Medulla oblongata (tissue), 1 donor: ENCODE measurements at regions not wholly inside any gene's neighbourhood (a gene's known extent, or its start where the extent isn't known, plus 50 kb on each side); places are given as distances from the start of the nearest gene placed in this dataset.
"Not testable (repeated sequence)": the region's sequence is repeated elsewhere in the genome, so short reads cannot be mapped to it uniquely, and the experiment has no call there.

Experiments used
- DNase-seq: peaks from one replicate; pipeline ENCODE4 v3.0.0-alpha.2; 2015; ENCODE audit errors: extremely low spot score

DNA sequence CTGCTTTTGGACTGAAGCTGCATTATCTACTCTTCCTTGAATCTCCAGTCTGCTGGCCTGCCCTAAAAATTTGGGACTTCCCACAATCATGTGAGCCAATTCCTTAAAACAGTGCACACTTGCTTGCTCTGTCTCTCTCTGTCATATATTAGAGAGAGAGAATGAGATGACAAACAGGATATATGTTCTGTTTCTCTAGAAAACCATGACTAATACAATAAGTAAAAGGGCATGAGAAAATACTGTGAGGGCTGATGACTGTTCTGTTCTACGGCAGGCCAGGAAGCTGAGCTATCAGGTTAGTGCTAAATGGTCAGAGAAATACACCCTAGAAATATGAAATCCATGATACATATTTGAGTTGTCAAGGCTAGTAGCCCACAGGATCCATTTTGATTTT is 1896.8 kb upstream of the CELF4 start:
- no peak for DNase-seq

DNA sequence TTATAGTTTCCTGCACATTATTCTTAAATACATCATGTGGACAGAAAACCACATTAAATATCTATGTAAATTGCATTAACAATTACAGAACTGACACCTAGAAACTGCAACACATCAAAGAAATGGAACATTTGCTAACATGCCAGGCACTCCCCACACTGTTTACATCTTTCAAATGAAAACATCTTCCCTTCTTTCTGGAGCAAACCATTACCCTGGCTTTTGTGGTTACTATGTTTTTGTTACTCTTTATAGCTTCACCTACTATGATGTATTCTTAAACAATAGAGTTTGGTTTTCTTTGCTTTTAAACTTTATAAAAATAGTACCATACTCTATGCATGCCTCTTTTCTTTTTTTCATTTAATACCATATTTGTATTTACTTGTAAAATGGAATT is 1894.5 kb upstream of the CELF4 start:
- no peak for DNase-seq

DNA sequence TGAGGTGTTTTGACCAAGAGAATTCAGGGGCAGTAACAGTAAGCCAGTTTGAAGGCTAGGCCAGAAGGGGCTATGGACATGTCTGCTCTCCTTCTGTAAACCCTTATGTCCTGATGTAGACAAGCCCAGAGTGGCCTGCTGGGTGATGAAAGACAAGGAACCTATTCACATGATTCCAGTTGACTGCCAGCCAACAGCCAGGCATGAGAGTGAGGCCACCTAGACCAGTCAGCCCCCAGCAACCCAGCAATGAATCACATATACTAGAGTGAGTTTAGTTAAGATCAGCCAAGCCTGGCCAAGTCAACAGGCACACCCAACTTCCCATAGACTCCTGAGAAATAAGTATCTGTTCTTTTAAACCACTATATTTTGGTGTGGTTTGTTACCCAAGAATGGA is 1889.7 kb upstream of the CELF4 start:
- DNase-seq = peak; percentile 27

DNA sequence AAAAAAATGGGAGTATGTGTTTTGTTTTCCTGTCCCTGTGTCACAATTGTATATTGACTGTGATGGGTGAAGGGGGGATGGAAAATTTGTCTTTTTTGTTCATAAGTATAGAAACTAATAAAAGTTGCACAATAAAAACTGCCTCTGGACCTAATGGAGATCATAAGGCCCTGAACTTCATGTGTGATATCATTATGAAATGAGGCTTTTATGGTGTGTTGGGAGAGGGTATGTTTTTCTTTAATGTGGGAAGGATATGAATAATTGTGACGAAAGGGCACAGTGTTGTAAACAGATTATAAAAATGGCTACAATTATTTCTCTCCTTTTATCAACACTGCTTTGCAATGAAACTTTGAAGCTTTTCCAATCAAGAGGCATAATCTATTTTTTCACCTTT is 1889.3 kb upstream of the CELF4 start:
- DNase-seq = no peak

GRCh38 chr18:39453882-39454281 is 1888.3 kb upstream of the CELF4 start:
- peak; percentile 82 for DNase-seq

GRCh38 chr18:39453356-39453755 is 1887.8 kb upstream of the CELF4 start:
- DNase-seq = peak; percentile 23

DNA sequence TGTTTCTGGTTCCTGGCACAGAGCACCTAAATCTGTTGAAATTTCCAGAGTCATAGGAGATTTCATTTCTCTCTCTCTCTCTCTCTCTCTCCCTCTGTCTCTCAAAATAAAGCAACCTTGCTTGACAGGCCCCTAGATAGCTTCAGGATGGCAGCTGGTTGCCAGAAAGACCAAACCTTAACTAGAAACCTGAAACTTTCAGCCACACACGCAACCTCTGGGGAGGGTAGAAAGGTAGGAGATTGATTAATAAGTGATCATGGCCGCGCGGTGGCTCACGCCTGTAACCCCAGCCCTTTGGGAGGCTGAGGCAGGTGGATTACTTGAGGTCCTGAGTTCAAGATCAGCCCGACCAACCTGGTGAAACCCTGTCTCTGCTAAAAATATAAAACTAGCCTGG is 1885.4 kb upstream of the CELF4 start:
- DNase-seq = no peak

GRCh38 chr18:39449566-39449965 is 1884.0 kb upstream of the CELF4 start:
- DNase-seq = no peak

- no peak for DNase-seq
These were observed 1883.3 kb upstream of the CELF4 start for GRCh38 chr18:39448942-39449341.

GRCh38 chr18:39444957-39445356 is 1879.4 kb upstream of the CELF4 start:
- not testable (repeated sequence) for DNase-seq

GRCh38 chr18:39441648-39442047 is 1876.0 kb upstream of the CELF4 start:
- DNase-seq = no peak

GRCh38 chr18:39435996-39436395 is 1870.4 kb upstream of the CELF4 start:
- no peak for DNase-seq

GRCh38 chr18:39435209-39435608 is 1869.6 kb upstream of the CELF4 start:
- DNase-seq = no peak

- no peak for DNase-seq
These were observed 1868.8 kb upstream of the CELF4 start for GRCh38 chr18:39434223-39434920.

- no peak for DNase-seq
These were observed 1859.7 kb upstream of the CELF4 start for GRCh38 chr18:39425172-39425850.

GRCh38 chr18:39424261-39424660 is 1858.7 kb upstream of the CELF4 start:
- DNase-seq = no peak

DNA sequence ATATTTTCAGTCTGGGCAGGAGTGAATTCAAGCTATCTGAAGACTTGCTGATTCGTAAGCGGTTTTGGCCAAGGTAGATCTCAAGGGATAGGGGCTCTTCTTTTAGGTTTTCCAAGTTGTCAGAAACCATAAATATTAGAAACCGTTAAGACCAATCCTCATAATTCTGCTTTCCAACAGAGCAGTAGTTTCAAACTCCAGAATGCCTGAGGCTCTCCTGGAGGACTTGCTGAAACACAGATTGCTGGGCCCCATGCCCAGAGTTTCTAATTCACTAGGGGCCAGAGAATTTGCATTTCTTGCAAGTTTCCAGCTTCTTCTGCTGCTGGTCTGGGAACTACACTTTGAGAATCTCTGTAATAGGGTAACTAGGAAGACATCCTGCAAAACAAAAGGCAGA is 1855.7 kb upstream of the CELF4 start:
- DNase-seq = peak; percentile 51

DNA sequence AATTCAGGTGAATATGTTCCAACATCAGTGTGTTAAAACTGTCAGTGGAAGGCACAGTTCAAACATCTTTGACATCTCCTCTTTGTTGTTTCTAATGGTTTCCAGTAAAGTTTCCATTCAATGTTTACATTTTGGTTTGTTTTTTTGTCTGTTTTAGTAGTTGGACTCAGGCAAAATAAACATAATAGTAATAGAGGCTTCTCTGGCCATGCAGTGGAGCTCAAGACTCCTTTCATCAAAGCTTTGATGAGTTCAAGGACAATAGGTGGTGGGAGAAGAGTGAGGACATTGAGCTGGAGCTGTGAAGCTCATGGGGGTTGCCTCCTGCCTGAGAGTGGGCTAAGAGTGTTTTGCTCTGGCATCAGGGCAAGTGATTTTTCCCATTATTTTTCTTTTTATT is 1853.7 kb upstream of the CELF4 start:
- no peak for DNase-seq

DNA sequence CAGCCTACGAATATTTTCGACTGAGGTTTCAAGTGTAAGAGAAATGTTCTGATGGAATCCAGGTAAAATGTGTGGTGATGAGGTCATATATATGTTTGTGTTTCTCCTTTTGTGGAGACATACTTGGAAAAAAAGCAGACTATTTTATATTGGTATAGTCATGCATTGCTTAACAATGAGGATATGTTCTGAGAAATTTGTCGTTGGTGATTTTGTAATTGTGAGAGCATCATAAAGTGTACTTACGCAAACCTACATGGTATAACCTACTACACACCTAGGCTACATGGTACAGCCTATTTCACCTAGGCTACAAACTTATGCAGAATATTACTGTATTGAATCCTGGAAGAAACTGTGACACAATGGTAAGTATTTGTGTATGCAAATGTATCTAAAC is 1849.9 kb upstream of the CELF4 start:
- DNase-seq = no peak

- DNase-seq = no peak
These were observed 1848.6 kb upstream of the CELF4 start for GRCh38 chr18:39414009-39414700.

GRCh38 chr18:39406941-39407340 is 1841.3 kb upstream of the CELF4 start:
- DNase-seq = no peak

DNA sequence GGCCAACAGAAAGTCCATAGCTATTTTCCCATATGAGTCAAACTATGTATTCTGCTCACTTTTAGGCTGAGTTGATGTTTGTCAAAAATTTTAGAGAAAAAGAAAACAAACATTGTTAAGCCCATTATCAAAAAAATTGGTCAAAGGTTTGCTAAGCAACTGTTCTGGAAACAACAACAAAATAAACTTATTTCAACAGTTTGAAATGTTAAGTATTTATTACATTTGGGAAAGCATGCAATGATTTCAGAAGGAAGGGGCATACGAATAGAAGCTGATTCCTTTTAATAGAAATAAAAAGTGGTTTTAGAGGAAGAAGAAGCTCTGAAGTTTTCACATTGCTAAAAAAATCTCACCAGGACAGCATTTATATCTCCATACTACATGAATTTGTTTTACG is 1837.5 kb upstream of the CELF4 start:
- DNase-seq = no peak

DNA sequence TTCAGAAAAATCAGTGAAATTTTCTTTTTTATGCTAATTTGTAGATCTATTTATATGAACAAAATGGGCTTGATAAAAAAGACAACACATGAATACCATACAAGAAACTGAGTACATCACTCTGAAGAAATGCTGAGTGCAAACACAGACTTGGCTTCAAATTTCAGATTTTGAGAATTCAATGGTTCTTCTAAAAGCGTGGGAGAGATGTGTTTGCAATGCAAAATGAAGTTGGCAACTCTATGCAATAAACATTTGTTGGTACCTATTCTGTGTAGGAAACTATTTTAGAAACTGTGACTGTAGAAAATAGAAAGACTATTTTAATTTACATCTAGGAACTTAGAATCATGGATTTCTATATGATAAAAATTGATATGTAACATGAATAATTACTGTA is 1834.1 kb upstream of the CELF4 start:
- no peak for DNase-seq
